Activated CD8-positive, alpha-beta memory T cell treated with anti-CD3 and anti-CD28 coated beads, Interleukin-2, amount 10 ng/mL, durations not matched to agents 7 days and 5 days (primary cell): ENCODE measurements at regions not wholly inside any gene's neighbourhood (a gene's known extent, or its start where the extent isn't known, plus 50 kb on each side); places are given as distances from the start of the nearest gene placed in this dataset.
"Not testable (repeated sequence)": the region's sequence is repeated elsewhere in the genome, so short reads cannot be mapped to it uniquely, and the experiment has no call there.

Experiments
- ATAC-seq: fragments of 150-1000 bp; cut with Tn5 transposase; one replicate; pipeline ENCODE4 v1.10.0; 2021; ENCODE audit warnings: moderate library complexity
- CTCF ChIA-PET: fragments of 350-600 bp; sonication (Branson Sonifier 250); formaldehyde crosslinking; loops from one replicate; lab custom pipeline; 2021; ENCODE audit warnings: antibody characterized with exemption; lab: Charles Lee
- DNase-seq: peaks from one replicate; pipeline ENCODE4 v3.0.0-alpha.2; 2020
- H3K27ac Mint-ChIP-seq: one replicate; pipeline ENCODE4 v1.8.0; 2021; ENCODE audit warnings: mild to moderate bottlenecking, mixed read lengths
- H3K27me3 Mint-ChIP-seq: one replicate; pipeline ENCODE4 v1.8.0; 2021; ENCODE audit warnings: mixed read lengths
- H3K36me3 Mint-ChIP-seq: one replicate; pipeline ENCODE4 v1.8.0; 2021; ENCODE audit warnings: mild to moderate bottlenecking, mixed read lengths
- H3K4me1 Mint-ChIP-seq: one replicate; pipeline ENCODE4 v1.8.0; 2021; ENCODE audit warnings: mixed read lengths
- H3K4me3 Mint-ChIP-seq: one replicate; pipeline ENCODE4 v1.8.0; 2021; ENCODE audit warnings: mild to moderate bottlenecking, moderate library complexity, mixed read lengths
- H3K9me3 Mint-ChIP-seq: one replicate; pipeline ENCODE4 v1.8.0; 2022; ENCODE audit warnings: low read depth, mixed read lengths

DNA sequence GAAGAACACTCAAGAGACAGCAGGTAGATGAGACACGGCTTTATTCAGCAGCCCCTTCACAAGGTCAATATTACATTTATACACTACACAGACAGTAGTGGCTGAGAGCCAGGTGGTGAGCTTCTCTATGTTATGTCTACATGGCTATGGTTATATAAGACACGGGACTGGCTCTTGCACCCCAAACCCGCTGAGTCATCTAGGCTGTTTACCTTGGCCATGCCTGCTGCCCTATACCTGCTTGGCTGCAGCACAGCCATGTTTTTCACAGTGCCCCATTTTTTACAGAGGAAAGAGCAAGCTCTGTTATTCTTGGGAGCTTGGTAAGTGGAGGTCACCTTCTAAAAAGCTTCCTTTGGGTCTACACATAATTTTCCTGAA is 231.6 kb downstream of the IGSF11 start:
- no peaks in the 10 kb centered on the region for H3K36me3 Mint-ChIP-seq
- peaks cover 2% of the 10 kb centered on the region for H3K27me3 Mint-ChIP-seq
- no peak for DNase-seq
- no peak overlapping the region for H3K27ac Mint-ChIP-seq
- no peak for ATAC-seq
- no peak overlapping the region for H3K4me3 Mint-ChIP-seq
- H3K9me3 Mint-ChIP-seq = no peaks in the 10 kb centered on the region
- no peaks in the 10 kb centered on the region for H3K4me1 Mint-ChIP-seq
- CTCF ChIA-PET = interaction anchor here (1.7 kb wide), 1 partner anchor 14 kb away, joined by 5 read pairs; no protein-coding TSS in a partner anchor

- no peak for DNase-seq
- CTCF ChIA-PET = no interaction called here
- H3K36me3 Mint-ChIP-seq = no peaks in the 10 kb centered on the region
- ATAC-seq = no peak
- H3K4me1 Mint-ChIP-seq = no peaks in the 10 kb centered on the region
- H3K4me3 Mint-ChIP-seq = no peak overlapping the region
- H3K27ac Mint-ChIP-seq = no peak overlapping the region
- no peaks in the 10 kb centered on the region for H3K9me3 Mint-ChIP-seq
- peaks cover 2% of the 10 kb centered on the region for H3K27me3 Mint-ChIP-seq
These were observed 229.6 kb downstream of the IGSF11 start for GRCh38 chr3:118805007-118805406.

DNA sequence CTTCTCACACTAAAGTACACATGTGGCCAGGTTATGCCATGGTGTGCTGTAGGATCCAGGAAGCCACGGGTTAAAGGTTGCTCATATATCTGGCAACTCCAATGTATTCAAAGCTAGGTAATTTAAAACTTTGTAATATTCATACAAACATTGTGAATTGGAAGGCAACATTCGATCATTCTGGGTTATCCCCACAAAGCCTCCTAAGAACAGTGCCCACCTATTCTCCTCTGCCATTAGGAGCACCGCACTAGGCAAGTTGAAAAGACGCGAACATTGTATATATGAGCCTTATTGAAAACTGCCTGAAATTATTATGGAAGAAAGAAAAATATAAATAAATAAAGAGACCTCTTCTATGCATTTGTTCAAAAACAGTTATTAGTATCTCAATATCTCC is 228.2 kb downstream of the IGSF11 start:
- no peak overlapping the region for H3K4me3 Mint-ChIP-seq
- no peaks in the 10 kb centered on the region for H3K9me3 Mint-ChIP-seq
- no peak overlapping the region for H3K27ac Mint-ChIP-seq
- DNase-seq = no peak
- ATAC-seq = no peak
- H3K27me3 Mint-ChIP-seq = peaks cover 1% of the 10 kb centered on the region
- CTCF ChIA-PET = no interaction called here
- no peaks in the 10 kb centered on the region for H3K36me3 Mint-ChIP-seq
- no peaks in the 10 kb centered on the region for H3K4me1 Mint-ChIP-seq

GRCh38 chr3:118807349-118807748 is 227.3 kb downstream of the IGSF11 start:
- H3K27ac Mint-ChIP-seq, H3K4me3 Mint-ChIP-seq, CTCF ChIA-PET: not testable (repeated sequence)

DNA sequence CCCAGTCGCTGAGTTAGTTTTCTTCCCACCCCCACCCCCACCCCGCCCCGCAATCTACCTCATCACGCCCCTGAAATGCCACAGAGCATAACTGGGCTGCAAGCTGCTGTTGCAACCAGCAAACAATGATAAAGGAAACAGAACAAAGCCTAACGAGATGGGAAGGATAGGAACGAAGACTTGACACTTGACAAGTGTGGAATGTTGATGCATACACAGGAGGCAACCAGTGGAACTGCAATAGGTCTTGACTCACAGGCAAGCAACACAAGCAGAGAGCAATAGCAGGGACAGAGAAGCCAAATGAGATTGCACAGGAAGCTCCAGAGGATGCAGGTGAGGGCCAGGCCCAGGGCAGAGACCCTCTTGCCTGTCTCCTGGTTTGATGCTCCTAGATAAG is 225.9 kb downstream of the IGSF11 start:
- CTCF ChIA-PET = interaction anchor here (0.8 kb wide), 1 partner anchor 74 kb away, joined by 3 read pairs; no protein-coding TSS in a partner anchor
- no peaks in the 10 kb centered on the region for H3K9me3 Mint-ChIP-seq
- no peaks in the 10 kb centered on the region for H3K36me3 Mint-ChIP-seq
- DNase-seq (no peak), ATAC-seq (no peak)
- no peak overlapping the region for H3K4me3 Mint-ChIP-seq
- H3K27ac Mint-ChIP-seq = no peak overlapping the region
- no peaks in the 10 kb centered on the region for H3K4me1 Mint-ChIP-seq
- H3K27me3 Mint-ChIP-seq = peaks cover 5% of the 10 kb centered on the region

More at GRCh38 chr3:118807349-118807748, 227.3 kb downstream of the IGSF11 start:
- not testable (repeated sequence) for H3K4me1 Mint-ChIP-seq, H3K27me3 Mint-ChIP-seq, H3K36me3 Mint-ChIP-seq, H3K9me3 Mint-ChIP-seq, DNase-seq, ATAC-seq

DNA sequence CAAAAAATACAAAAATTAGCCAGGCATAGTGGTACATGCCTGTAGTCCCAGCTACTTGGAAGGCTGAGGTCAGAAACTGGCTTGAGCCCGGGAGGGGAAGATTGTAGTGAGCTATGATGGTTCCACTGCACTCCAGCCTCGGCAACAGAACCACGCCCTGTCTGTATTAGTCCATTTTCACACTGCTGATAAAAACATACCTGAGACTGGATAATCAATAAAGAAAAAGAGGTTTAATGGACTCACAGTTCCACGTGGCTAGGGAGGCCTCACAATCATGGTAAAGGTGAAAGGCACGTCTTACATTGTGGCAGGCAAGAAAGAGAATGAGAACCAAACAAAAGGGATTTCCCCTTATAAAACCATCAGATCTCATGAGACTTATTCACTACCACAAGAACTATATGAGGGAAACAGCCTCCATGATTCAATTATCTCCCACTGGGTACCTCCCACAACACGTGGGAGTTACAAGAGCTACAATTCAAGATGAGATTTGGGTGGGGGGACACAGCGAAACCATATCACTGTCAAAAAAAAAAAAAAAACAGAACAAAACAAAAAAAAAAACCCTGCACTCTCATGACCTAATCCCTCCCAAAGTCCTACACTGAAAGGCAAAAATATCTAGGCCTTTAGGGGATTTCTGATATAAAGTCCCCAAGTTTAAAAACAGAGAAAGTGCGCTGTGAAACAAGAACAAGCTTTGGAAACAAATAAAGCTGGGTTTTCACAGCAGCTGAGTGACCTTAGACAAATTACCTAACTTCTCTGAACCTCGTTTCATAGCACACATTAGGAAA is 224.7 kb downstream of the IGSF11 start:
- no peaks in the 10 kb centered on the region for H3K9me3 Mint-ChIP-seq
- no peaks in the 10 kb centered on the region for H3K4me1 Mint-ChIP-seq
- H3K27ac Mint-ChIP-seq = no peak overlapping the region
- H3K36me3 Mint-ChIP-seq = no peaks in the 10 kb centered on the region
- H3K27me3 Mint-ChIP-seq = peaks cover 5% of the 10 kb centered on the region
- DNase-seq (no peak), ATAC-seq (no peak)
- no peak overlapping the region for H3K4me3 Mint-ChIP-seq
- CTCF ChIA-PET = interaction anchor here (0.8 kb wide), 1 partner anchor 73 kb away, joined by 3 read pairs; no protein-coding TSS in a partner anchor

DNA sequence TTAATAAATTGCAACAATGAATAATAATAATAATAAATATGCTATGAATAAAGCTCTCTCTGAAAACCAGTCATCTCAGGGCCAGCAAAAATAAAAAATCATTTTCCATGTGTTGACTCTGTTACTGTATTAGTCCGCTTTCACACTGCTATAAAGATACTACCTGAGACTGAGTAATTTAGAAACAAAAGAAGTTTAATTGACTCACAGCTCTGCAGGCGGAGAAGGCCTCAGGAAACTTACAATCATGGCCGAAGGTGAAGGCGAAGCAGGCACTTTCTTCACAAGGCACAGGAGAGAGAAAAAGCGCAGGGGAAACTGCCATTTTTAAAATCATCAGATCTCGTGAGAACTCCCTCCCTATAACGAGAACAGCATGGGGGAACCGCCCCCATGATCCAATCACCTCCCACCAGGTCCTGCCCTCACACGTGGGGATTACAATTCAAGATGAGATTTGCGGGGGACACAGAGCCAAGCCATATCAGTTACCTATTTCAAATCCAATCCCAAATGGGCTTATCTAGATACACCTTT is 224.1 kb downstream of the IGSF11 start:
- H3K27me3 Mint-ChIP-seq = peaks cover 5% of the 10 kb centered on the region
- no peaks in the 10 kb centered on the region for H3K4me1 Mint-ChIP-seq
- CTCF ChIA-PET = no interaction called here
- no peak overlapping the region for H3K27ac Mint-ChIP-seq
- no peaks in the 10 kb centered on the region for H3K9me3 Mint-ChIP-seq
- DNase-seq = no peak
- no peak overlapping the region for H3K4me3 Mint-ChIP-seq
- ATAC-seq = no peak
- H3K36me3 Mint-ChIP-seq = no peaks in the 10 kb centered on the region

- H3K36me3 Mint-ChIP-seq = no peaks in the 10 kb centered on the region
- peaks cover 5% of the 10 kb centered on the region for H3K27me3 Mint-ChIP-seq
These were observed 223.4 kb downstream of the IGSF11 start for GRCh38 chr3:118811236-118811732.

DNA sequence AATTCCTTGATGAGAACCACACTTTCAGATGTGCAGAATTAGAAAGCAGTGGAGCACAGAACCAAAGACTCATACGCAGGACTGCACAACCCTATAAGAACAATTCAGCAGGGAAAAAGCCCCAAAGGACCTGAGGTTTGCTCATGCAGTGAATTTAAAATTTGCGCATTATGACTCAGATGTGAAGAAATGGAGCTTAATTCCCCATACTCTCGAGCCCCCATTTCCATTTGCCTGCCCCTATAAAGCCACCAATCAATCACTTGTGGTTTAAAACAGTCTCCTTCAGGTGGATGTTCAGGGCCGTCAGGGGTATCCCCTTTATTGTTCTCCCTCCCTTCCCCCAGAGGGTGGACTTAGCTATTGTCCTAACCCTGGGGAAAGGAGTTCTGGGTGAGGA is 221.2 kb downstream of the IGSF11 start:
- Mint-ChIP-seq H3K36me3 (no peaks in the 10 kb centered on the region), H3K4me3 (no peak overlapping the region), H3K27ac (no peak overlapping the region), H3K27me3 (peaks cover 5% of the 10 kb centered on the region), H3K9me3 (no peaks in the 10 kb centered on the region), H3K4me1 (no peaks in the 10 kb centered on the region)
- DNase-seq (no peak), ATAC-seq (no peak)
- CTCF ChIA-PET = no interaction called here

More at GRCh38 chr3:118811236-118811732, 223.4 kb downstream of the IGSF11 start:
- Mint-ChIP-seq H3K9me3 (no peaks in the 10 kb centered on the region), H3K4me3 (no peak overlapping the region), H3K27ac (no peak overlapping the region), H3K4me1 (no peaks in the 10 kb centered on the region)
- DNase-seq (no peak), ATAC-seq (no peak)
- CTCF ChIA-PET = no interaction called here

- Mint-ChIP-seq H3K4me3 (no peak overlapping the region), H3K4me1 (no peaks in the 10 kb centered on the region), H3K9me3 (no peaks in the 10 kb centered on the region), H3K36me3 (no peaks in the 10 kb centered on the region), H3K27me3 (no peaks in the 10 kb centered on the region), H3K27ac (no peak overlapping the region)
- CTCF ChIA-PET = no interaction called here
- DNase-seq (peak; percentile 67), ATAC-seq (peak; percentile 49)
These were observed 216.9 kb downstream of the IGSF11 start for GRCh38 chr3:118817748-118818165.

GRCh38 chr3:118818386-118818785 is 216.3 kb downstream of the IGSF11 start:
- Mint-ChIP-seq H3K9me3 (no peaks in the 10 kb centered on the region), H3K36me3 (no peaks in the 10 kb centered on the region), H3K27ac (no peak overlapping the region), H3K27me3 (no peaks in the 10 kb centered on the region), H3K4me3 (no peak overlapping the region), H3K4me1 (no peaks in the 10 kb centered on the region)
- CTCF ChIA-PET = interaction anchor here (0.9 kb wide), 1 partner anchor 534 kb away, joined by 3 read pairs; no protein-coding TSS in a partner anchor
- no peak for ATAC-seq
- DNase-seq = no peak

DNA sequence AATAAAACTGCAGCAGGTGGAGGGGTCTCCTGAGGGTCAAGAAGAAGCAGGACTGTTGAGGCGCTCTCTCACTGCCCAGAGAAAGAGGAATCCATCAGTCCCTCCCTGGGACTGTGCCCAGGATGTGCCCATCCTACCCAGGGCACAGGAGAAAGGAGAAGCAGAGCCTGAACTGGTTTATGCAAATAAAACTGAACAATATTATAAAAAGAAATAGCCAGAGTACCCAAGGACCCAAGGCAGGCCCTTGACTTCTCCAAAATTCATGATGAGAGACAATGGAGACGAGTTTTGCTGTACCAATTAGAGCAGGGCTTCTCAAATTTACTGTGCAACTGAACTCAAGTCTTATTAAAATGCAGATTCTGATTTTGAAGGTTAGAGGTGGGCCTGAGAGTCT is 211.0 kb downstream of the IGSF11 start:
- CTCF ChIA-PET = no interaction called here

DNA sequence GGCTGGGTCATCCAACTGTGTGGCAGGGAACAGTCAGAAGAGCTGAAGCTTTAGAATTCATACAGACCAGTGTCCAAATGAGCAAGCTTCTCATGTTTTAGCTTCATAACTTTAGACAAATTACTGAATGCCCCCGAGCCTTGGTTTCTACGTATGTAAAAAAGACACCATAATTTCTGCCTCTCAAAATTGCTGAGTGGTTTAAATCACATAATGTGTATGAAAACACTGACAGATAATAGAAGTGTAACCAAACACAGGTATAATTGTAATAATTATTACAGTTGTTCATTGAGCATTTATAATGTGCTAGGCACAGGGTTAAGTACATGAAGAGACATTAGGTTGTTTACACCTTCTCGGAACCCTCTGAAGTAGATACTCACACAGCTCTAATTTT is 207.2 kb downstream of the IGSF11 start:
- Mint-ChIP-seq H3K27me3 (no peaks in the 10 kb centered on the region), H3K27ac (no peak overlapping the region), H3K4me1 (no peaks in the 10 kb centered on the region), H3K4me3 (no peak overlapping the region), H3K9me3 (no peaks in the 10 kb centered on the region), H3K36me3 (no peaks in the 10 kb centered on the region)
- no peak for DNase-seq
- no peak for ATAC-seq
- CTCF ChIA-PET = no interaction called here

More for the DNA sequence above, 211.0 kb downstream of the IGSF11 start:
- no peak for ATAC-seq
- Mint-ChIP-seq H3K9me3 (no peaks in the 10 kb centered on the region), H3K27ac (no peak overlapping the region), H3K27me3 (no peaks in the 10 kb centered on the region), H3K4me3 (no peak overlapping the region), H3K4me1 (no peaks in the 10 kb centered on the region), H3K36me3 (no peaks in the 10 kb centered on the region)
- DNase-seq = no peak

GRCh38 chr3:118828351-118828750 is 206.3 kb downstream of the IGSF11 start:
- DNase-seq (no peak), ATAC-seq (no peak)
- Mint-ChIP-seq H3K4me1 (no peaks in the 10 kb centered on the region), H3K9me3 (no peaks in the 10 kb centered on the region), H3K27ac (no peak overlapping the region), H3K4me3 (no peak overlapping the region), H3K36me3 (no peaks in the 10 kb centered on the region), H3K27me3 (no peaks in the 10 kb centered on the region)
- CTCF ChIA-PET = no interaction called here
